H1 (cell line): ENCODE measurements at regions not wholly inside any gene's neighbourhood (a gene's known extent, or its start where the extent isn't known, plus 50 kb on each side); places are given as distances from the start of the nearest gene placed in this dataset.

Source experiments
- BACH1 ChIP-seq: IDR thresholded peaks from 2 replicates; pipeline ENCODE4 v1.6.1; 2012; ENCODE audit warnings: low read length, improper control_type of control experiment
- MAX ChIP-seq: IDR thresholded peaks from 2 replicates; pipeline ENCODE4 v1.6.1; 2012; ENCODE audit warnings: inconsistent platforms
- RBBP5 ChIP-seq: IDR thresholded peaks from 2 replicates; pipeline ENCODE4 v1.7.1; 2012; ENCODE audit warnings: low read depth, mild to moderate bottlenecking, inconsistent platforms, low read length, moderate library complexity, borderline replicate concordance
- SIN3A ChIP-seq, 2 experiments: IDR thresholded peaks in 1 of 2; conservative IDR thresholded peaks in 1 of 2; 2 replicates each; pipeline ENCODE4 v1.6.1; 2011 to 2012; ENCODE audit warnings: low read length in 2 of 2, improper control_type of control experiment in 1 of 2, low read depth in 1 of 2, mild to moderate bottlenecking in 1 of 2
- SUZ12 ChIP-seq: fragments of 200-600 bp; sonication (generic); IDR thresholded peaks from 2 replicates; pipeline ENCODE4 v1.6.1; 2012; ENCODE audit warnings: mild to moderate bottlenecking, inconsistent platforms, low read length, moderate library complexity, mixed read lengths
- YY1 ChIP-seq: IDR thresholded peaks from 2 replicates; pipeline ENCODE4 v1.6.1; 2011; ENCODE audit warnings: low read depth, mild to moderate bottlenecking, low read length

GRCh38 chr2:41701231-41701630 lies 346.6 kb upstream of the PKDCC start (continued):
- no peak for TF ChIP-seq SUZ12
- TF ChIP-seq MAX, result no peak
- TF ChIP-seq SIN3A (conservative IDR thresholded peaks at IDR 0.05 in 1 of 2, IDR thresholded peaks at IDR 0.05 in 1 of 2; ENCODE audit: low read depth in 1 of 2, low read length in 2 of 2), result no peak
- TF ChIP-seq RBBP5, result no peak
- TF ChIP-seq YY1, result no peak
- TF ChIP-seq BACH1, result no peak
- TF ChIP-seq, all 59 proteins: peak for 0
